K562 (cell line): ENCODE measurements at regions not wholly inside any gene's neighbourhood (a gene's known extent, or its start where the extent isn't known, plus 50 kb on each side); places are given as distances from the start of the nearest gene placed in this dataset.

Experiments used
- ATAC-seq: fragments of 200-7000 bp; cut with Tn5 transposase; 3 replicates; pipeline ENCODE4 v1.9.1; 2020; ENCODE audit warnings: moderate library complexity
- BruUV-seq: library from RNA; stranded (reverse); fragments of 400-500 nt; replicated peaks from 2 replicates; lab custom pipeline; 2021; lab: Mats Ljungman, UMichigan
- CTCF ChIA-PET: fragments of 300-600 bp; formaldehyde crosslinking; extraction: SDS; loops from one replicate; lab custom pipeline; 2021; ENCODE audit warnings: low intra/inter-chr PET ratio; lab: Yijun Ruan, JAX
- POLR2A ChIA-PET: fragments of 300-600, 350-650 bp; sonication (Branson Sonifier 250); formaldehyde crosslinking; extraction: SDS; loops from one replicate; lab custom pipeline; 2021; ENCODE audit warnings: antibody characterized with exemption, inconsistent platforms; lab: Yijun Ruan, JAX
- DNase-seq, 4 experiments: peaks; one replicate each; pipeline versions ENCODE4 v3.0.0 to v3.0.0-alpha.2; 2011 to 2018; ENCODE audit warnings: low spot score in 3 of 4, mixed read lengths in 3 of 4; ENCODE audit errors: extremely low read depth in 1 of 4
- FAIRE-seq: peaks from 2 replicates; lab custom pipeline; 2011; peaks lifted over from hg19 to GRCh38; lab: Jason Lieb, UNC
- H2AFZ ChIP-seq: 2 replicates; pipeline ENCODE4 v1.6.0; 2011; ENCODE audit warnings: low read depth, low read length, control low read depth, inconsistent platforms
- H3K27ac ChIP-seq: fragments of 200-600 bp; 3 replicates; pipeline ENCODE4 v1.8.0; 2011; ENCODE audit warnings: low read depth, mild to moderate bottlenecking, control low read depth, inconsistent platforms, low read length, moderate library complexity, mixed read lengths; ENCODE audit errors: extremely low read depth
- H3K27me3 ChIP-seq, 2 experiments: fragments of 300-600 bp in 1 of 2; 2 replicates in 1 of 2; 3 replicates in 1 of 2; pipeline versions ENCODE4 v1.6.0 to v1.8.0; 2011; ENCODE audit warnings: inconsistent platforms in 2 of 2, low read length in 2 of 2, mild to moderate bottlenecking in 1 of 2, mixed read lengths in 1 of 2, moderate library complexity in 1 of 2; ENCODE audit not compliant: control insufficient read depth in 2 of 2, insufficient read depth in 2 of 2
- H3K36me3 ChIP-seq: fragments of 300-600 bp; 3 replicates; pipeline ENCODE4 v1.8.0; 2011; ENCODE audit warnings: mild to moderate bottlenecking, low read length, inconsistent platforms; ENCODE audit not compliant: control insufficient read depth, insufficient read depth
- H3K4me1 ChIP-seq, 2 experiments: fragments of 200-600 bp in 1 of 2; replicated peaks in 1 of 2; 2 replicates in 1 of 2; 3 replicates in 1 of 2; pipeline versions ENCODE4 v1.5.1 to v1.8.0; 2011; ENCODE audit warnings: inconsistent platforms in 2 of 2, low read length in 2 of 2, mild to moderate bottlenecking in 1 of 2, mixed read lengths in 1 of 2, moderate library complexity in 1 of 2; ENCODE audit not compliant: control insufficient read depth in 2 of 2, insufficient read depth in 2 of 2
- H3K4me2 ChIP-seq: 2 replicates; pipeline ENCODE4 v1.6.1; 2011; ENCODE audit warnings: low read length, control low read depth, inconsistent platforms, mixed read lengths; ENCODE audit not compliant: insufficient read depth
- H3K4me3 ChIP-seq: fragments of 200-600 bp; sonication (generic), shearing (Covaris generic); 2 replicates; pipeline ENCODE4 v1.5.1; 2016; ENCODE audit warnings: control low read depth, inconsistent platforms
- H3K79me2 ChIP-seq: fragments of 200-600 bp; 3 replicates; pipeline ENCODE4 v1.8.0; 2011; ENCODE audit warnings: low read length, inconsistent platforms; ENCODE audit not compliant: control insufficient read depth, insufficient read depth
- H3K9ac ChIP-seq, 2 experiments: 2 replicates each; pipeline versions ENCODE4 v1.6.0 to v1.6.1; 2011; ENCODE audit warnings: low read depth in 2 of 2, low read length in 2 of 2, control low read depth in 1 of 2, inconsistent platforms in 1 of 2, mild to moderate bottlenecking in 1 of 2, mixed read lengths in 1 of 2; ENCODE audit not compliant: insufficient read depth in 1 of 2
- H3K9me1 ChIP-seq: one replicate; pipeline ENCODE4 v1.6.0; 2011; ENCODE audit warnings: inconsistent platforms, mild to moderate bottlenecking, low read length, moderate library complexity; ENCODE audit not compliant: control insufficient read depth, insufficient read depth
- H3K9me3 ChIP-seq: replicated peaks from 2 replicates; pipeline ENCODE4 v1.5.1; 2011; ENCODE audit warnings: low read depth, low read length, inconsistent platforms; ENCODE audit not compliant: control insufficient read depth, insufficient read depth
- H4K20me1 ChIP-seq: replicated peaks from 2 replicates; pipeline ENCODE4 v1.6.1; 2011; ENCODE audit warnings: low read length, inconsistent platforms, mixed read lengths; ENCODE audit not compliant: control insufficient read depth, insufficient read depth
- CHD4 ChIP-seq: fragments of 200-600 bp; sonication (generic); IDR thresholded peaks from 3 replicates; pipeline ENCODE4 v1.6.1; 2012; ENCODE audit warnings: low read depth, mild to moderate bottlenecking, mixed read lengths, low read length, inconsistent platforms; ENCODE audit not compliant: insufficient read depth, insufficient replicate concordance, poor library complexity, severe bottlenecking
- ELF2 ChIP-seq: fragments of 250-450 bp; sonication (Bioruptor Pico); IDR thresholded peaks from 2 replicates; pipeline ENCODE4 v1.5.0; 2021; ENCODE audit warnings: mild to moderate bottlenecking
- EP400 ChIP-seq: fragments of 450-650 bp; IDR thresholded peaks from 2 replicates; pipeline ENCODE4 v1.6.1; 2017; ENCODE audit warnings: antibody characterized with exemption, mild to moderate bottlenecking, moderate library complexity
- JUND ChIP-seq, 2 experiments: IDR thresholded peaks; 2 replicates in 1 of 2; 3 replicates in 1 of 2; pipeline ENCODE4 v1.6.1; 2011; ENCODE audit warnings: borderline replicate concordance in 2 of 2, low read depth in 2 of 2, low read length in 2 of 2, improper control_type of control experiment in 1 of 2, missing biosample characterization in 1 of 2, missing genetic modification characterization in 1 of 2, missing genetic modification reagents in 1 of 2
- ZKSCAN1 ChIP-seq: fragments of 150-350 bp; IDR thresholded peaks from 2 replicates; pipeline ENCODE4 v1.6.1; 2016; ENCODE audit warnings: low read depth, low read length
- ZNF277 ChIP-seq: fragments of 250-450 bp; sonication (Bioruptor Pico); IDR thresholded peaks from 2 replicates; pipeline ENCODE4 v1.8.0; 2022; ENCODE audit warnings: inconsistent platforms, mild to moderate bottlenecking, moderate library complexity, borderline replicate concordance
- WGBS: fragments of 100-300 bp; shearing (Covaris generic); methylation state at CpG from one replicate; pipeline ENCODE4 v1.1.6; 2016; ENCODE audit warnings: low coverage, mixed read lengths; ENCODE audit not compliant: insufficient coverage; ENCODE audit errors: missing lambda C conversion rate; 5-methylcytosine and 5-hydroxymethylcytosine counted together
- in situ Hi-C: fragments of 300-500 bp; cut with MboI; formaldehyde crosslinking; loops from 4 replicates; pipeline ENCODE4 v1.15.0; 2018; ENCODE audit warnings: inconsistent platforms, mixed read lengths
- intact Hi-C: fragments of 100-400 bp; cut with micrococcal nuclease; formaldehyde crosslinking; loops from 2 replicates; pipeline ENCODE4 v1.14.2; 2022

GRCh38 chr1:29811727-29812407 is 575.5 kb downstream of the PTPRU start:
- 7% methylated on average over 10 of the region's 10 CpGs for WGBS
- Histone ChIP-seq H3K27me3 (peaks cover 0 to 12% of the 10 kb centered on the region in 2 experiments; a peak in 3 of 5 replicates), H3K9ac (no peak overlapping the region), H3K27ac (no peak overlapping the region), H2AFZ (no peak overlapping the region), H3K4me3 (no peak overlapping the region), H3K36me3 (no peaks in the 10 kb centered on the region), H3K9me1 (no peaks in the 10 kb centered on the region), H3K79me2 (no peaks in the 10 kb centered on the region), H3K4me1 (no peaks in the 10 kb centered on the region; a peak in 3 of 5 replicates), H4K20me1 (no peaks in the 10 kb centered on the region), H3K4me2 (no peak overlapping the region), H3K9me3 (no peaks in the 10 kb centered on the region)
- no peak for TF ChIP-seq ZNF277 (CRISPR knock-in tag)
- peak; percentile 57; the same call in 1 of the 2 replicates for TF ChIP-seq ZKSCAN1
- 0 out of 2 replicates have a peak, but pooled peaks have one; percentile 14 for TF ChIP-seq ELF2
- no peak for TF ChIP-seq EP400
- no peak for TF ChIP-seq JUND (IDR thresholded peaks at IDR 0.05; ENCODE audit: borderline replicate concordance, low read depth, low read length)
- TF ChIP-seq JUND (tag; IDR thresholded peaks at IDR 0.05; ENCODE audit: borderline replicate concordance, low read depth, low read length), result 0 out of 3 replicates have a peak, but pooled peaks have one; percentile 8
- peak; percentile 70 for TF ChIP-seq CHD4
- ChIA-PET CTCF (no interaction called here), POLR2A (no interaction called here)
- in situ Hi-C loops (loop anchor here (25.0 kb wide), 1 partner anchor 1375 kb away; no protein-coding TSS in a partner anchor), intact Hi-C loops (no loop called here)
- ATAC-seq, result no peak
- no TSS peak for BruUV-seq
- no peak for DNase-seq
- FAIRE-seq, result no peak
